Keratinocyte (primary cell): ENCODE measurements at regions not wholly inside any gene's neighbourhood (a gene's known extent, or its start where the extent isn't known, plus 50 kb on each side); places are given as distances from the start of the nearest gene placed in this dataset.

ENCODE experiments used
- DNase-seq: peaks from one replicate; pipeline ENCODE4 v3.0.0-alpha.2; 2011; ENCODE audit warnings: low read depth, missing footprints, low spot score
- FAIRE-seq: peaks from 2 replicates; lab custom pipeline; 2011; peaks lifted over from hg19 to GRCh38; lab: Jason Lieb, UNC
- H2AFZ ChIP-seq: 2 replicates; pipeline ENCODE4 v1.6.0; 2012; ENCODE audit warnings: low read length, control low read depth, inconsistent platforms; ENCODE audit not compliant: control insufficient read depth
- H3K27ac ChIP-seq: 2 replicates; pipeline ENCODE4 v1.5.1; 2011; ENCODE audit warnings: low read length; ENCODE audit not compliant: control insufficient read depth, insufficient read depth
- H3K27me3 ChIP-seq: 3 replicates; pipeline ENCODE4 v1.6.0; 2011; ENCODE audit warnings: low read length; ENCODE audit not compliant: control insufficient read depth, insufficient read depth; ENCODE audit errors: extremely low read depth
- H3K36me3 ChIP-seq, 2 experiments: 2 replicates in 1 of 2; 3 replicates in 1 of 2; pipeline ENCODE4 v1.5.1; 2011; ENCODE audit warnings: low read length in 2 of 2, mild to moderate bottlenecking in 1 of 2; ENCODE audit not compliant: control insufficient read depth in 2 of 2, insufficient read depth in 2 of 2; ENCODE audit errors: extremely low read depth in 1 of 2
- H3K4me1 ChIP-seq: 3 replicates; pipeline ENCODE4 v1.5.1; 2011; ENCODE audit warnings: low read length; ENCODE audit not compliant: control insufficient read depth, insufficient read depth; ENCODE audit errors: extremely low read depth
- H3K4me2 ChIP-seq: 3 replicates; pipeline ENCODE4 v1.6.0; 2011; ENCODE audit warnings: low read depth, low read length; ENCODE audit not compliant: control insufficient read depth, insufficient read depth; ENCODE audit errors: extremely low read depth
- H3K4me3 ChIP-seq, 3 experiments: fragments of 200-600 bp in 1 of 3; sonication (generic) in 1 of 3; 2 replicates in 2 of 3; 3 replicates in 1 of 3; pipeline ENCODE4 v1.5.1; 2011 to 2016; ENCODE audit warnings: low read length in 3 of 3, mild to moderate bottlenecking in 3 of 3, control low read depth in 2 of 3, inconsistent platforms in 1 of 3, low read depth in 1 of 3, mixed read lengths in 1 of 3, mixed run types in 1 of 3, moderate library complexity in 1 of 3; ENCODE audit not compliant: control insufficient read depth in 2 of 3, insufficient read depth in 2 of 3; ENCODE audit errors: extremely low read depth in 1 of 3
- H3K79me2 ChIP-seq: 2 replicates; pipeline ENCODE4 v1.6.0; 2012; ENCODE audit warnings: low read length; ENCODE audit not compliant: control insufficient read depth, insufficient read depth
- H3K9ac ChIP-seq: 3 replicates; pipeline ENCODE4 v1.6.0; 2011; ENCODE audit warnings: low read length; ENCODE audit not compliant: control insufficient read depth, insufficient read depth; ENCODE audit errors: extremely low read depth
- H3K9me1 ChIP-seq: 3 replicates; pipeline ENCODE4 v1.6.0; 2011; ENCODE audit warnings: low read length; ENCODE audit not compliant: control insufficient read depth, insufficient read depth; ENCODE audit errors: extremely low read depth
- H3K9me3 ChIP-seq: 2 replicates; pipeline ENCODE4 v1.5.1; 2012; ENCODE audit warnings: low read depth, low read length; ENCODE audit not compliant: control insufficient read depth
- H4K20me1 ChIP-seq: 3 replicates; pipeline ENCODE4 v1.6.0; 2011; ENCODE audit warnings: low read length; ENCODE audit not compliant: control insufficient read depth, insufficient read depth; ENCODE audit errors: extremely low read depth
- EZH2 ChIP-seq: IDR thresholded peaks from one replicate; pipeline ENCODE4 v1.6.1; 2012; ENCODE audit warnings: inconsistent platforms, mild to moderate bottlenecking, low read length, moderate library complexity
- dilution Hi-C: fragments of 300-500 bp; cut with MboI; formaldehyde crosslinking; loops from one replicate; pipeline ENCODE4 v1.7.0; 2020; ENCODE audit warnings: low sequenced_read_pairs; ENCODE audit not compliant: extremely low pct_ligation_motif_present
- TF ChIP-seq, protein P1 (sequence below), 3 experiments: IDR thresholded peaks in 1 of 3; conservative IDR thresholded peaks in 1 of 3; optimal IDR thresholded peaks in 1 of 3; 2 replicates in 2 of 3; 3 replicates in 1 of 3; pipeline versions ENCODE3 to v1.5.1; 2011; ENCODE audit warnings: low read length in 3 of 3, mild to moderate bottlenecking in 3 of 3, moderate library complexity in 2 of 3, control low read depth in 1 of 3, inconsistent platforms in 1 of 3; ENCODE audit not compliant: insufficient read depth in 2 of 3; ENCODE audit errors: extremely low read depth in 1 of 3

- no peak overlapping the region for H3K4me2 ChIP-seq
- H3K79me2 ChIP-seq: no peaks in the 10 kb centered on the region
- FAIRE-seq (no peak), DNase-seq (no peak)
- no peak overlapping the region for H3K9ac ChIP-seq
- TF ChIP-seq EZH2: no peak
- TF ChIP-seq, protein P1, sequence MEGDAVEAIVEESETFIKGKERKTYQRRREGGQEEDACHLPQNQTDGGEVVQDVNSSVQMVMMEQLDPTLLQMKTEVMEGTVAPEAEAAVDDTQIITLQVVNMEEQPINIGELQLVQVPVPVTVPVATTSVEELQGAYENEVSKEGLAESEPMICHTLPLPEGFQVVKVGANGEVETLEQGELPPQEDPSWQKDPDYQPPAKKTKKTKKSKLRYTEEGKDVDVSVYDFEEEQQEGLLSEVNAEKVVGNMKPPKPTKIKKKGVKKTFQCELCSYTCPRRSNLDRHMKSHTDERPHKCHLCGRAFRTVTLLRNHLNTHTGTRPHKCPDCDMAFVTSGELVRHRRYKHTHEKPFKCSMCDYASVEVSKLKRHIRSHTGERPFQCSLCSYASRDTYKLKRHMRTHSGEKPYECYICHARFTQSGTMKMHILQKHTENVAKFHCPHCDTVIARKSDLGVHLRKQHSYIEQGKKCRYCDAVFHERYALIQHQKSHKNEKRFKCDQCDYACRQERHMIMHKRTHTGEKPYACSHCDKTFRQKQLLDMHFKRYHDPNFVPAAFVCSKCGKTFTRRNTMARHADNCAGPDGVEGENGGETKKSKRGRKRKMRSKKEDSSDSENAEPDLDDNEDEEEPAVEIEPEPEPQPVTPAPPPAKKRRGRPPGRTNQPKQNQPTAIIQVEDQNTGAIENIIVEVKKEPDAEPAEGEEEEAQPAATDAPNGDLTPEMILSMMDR (optimal IDR thresholded peaks at IDR 0.05 in 1 of 3, IDR thresholded peaks at IDR 0.05 in 1 of 3, conservative IDR thresholded peaks at IDR 0.05 in 1 of 3; ENCODE audit: extremely low read depth in 1 of 3, insufficient read depth in 2 of 3, low read length in 3 of 3): no peak
- no peaks in the 10 kb centered on the region for H3K9me3 ChIP-seq
- H3K4me1 ChIP-seq: no peaks in the 10 kb centered on the region
- H3K9me1 ChIP-seq: no peaks in the 10 kb centered on the region
- H2AFZ ChIP-seq: no peak overlapping the region
- H3K36me3 ChIP-seq: no peaks in the 10 kb centered on the region
- dilution Hi-C loops: no loop called here
- no peaks in the 10 kb centered on the region for H3K27me3 ChIP-seq
- no peaks in the 10 kb centered on the region for H4K20me1 ChIP-seq
- no peak overlapping the region for H3K4me3 ChIP-seq
- no peak overlapping the region for H3K27ac ChIP-seq
Measured at GRCh38 chr17:13222975-13223374, 205.1 kb upstream of the ELAC2 start.

DNA sequence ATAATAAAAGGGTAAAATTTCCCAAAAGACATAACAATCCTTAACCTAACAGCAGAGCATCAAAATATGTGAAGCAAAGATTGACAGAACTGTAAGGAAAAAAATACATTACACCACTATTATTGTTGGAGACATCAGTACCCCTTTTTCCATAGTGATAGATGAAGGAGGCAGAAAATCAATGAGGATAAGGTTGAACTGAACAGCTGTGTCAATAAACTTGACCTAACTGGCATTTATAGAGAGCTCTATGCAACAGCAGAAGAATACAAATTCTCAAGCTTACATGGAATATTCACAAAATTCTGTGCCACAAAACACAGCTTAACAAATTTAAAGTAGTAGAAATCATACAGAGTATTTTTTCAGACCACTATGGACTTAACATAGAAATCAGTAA lies 195.0 kb upstream of the ELAC2 start:
- no peaks in the 10 kb centered on the region for H3K79me2 ChIP-seq
- H3K4me3 ChIP-seq: no peak overlapping the region
- TF ChIP-seq, protein P1 (optimal IDR thresholded peaks at IDR 0.05 in 1 of 3, IDR thresholded peaks at IDR 0.05 in 1 of 3, conservative IDR thresholded peaks at IDR 0.05 in 1 of 3; ENCODE audit: extremely low read depth in 1 of 3, insufficient read depth in 2 of 3, low read length in 3 of 3): no peak
- no peak for TF ChIP-seq EZH2
- FAIRE-seq: no peak
- no peaks in the 10 kb centered on the region for H3K36me3 ChIP-seq
- H3K27ac ChIP-seq: no peak overlapping the region
- no peak overlapping the region for H3K4me2 ChIP-seq
- H4K20me1 ChIP-seq: no peaks in the 10 kb centered on the region
- no peak for DNase-seq
- H3K27me3 ChIP-seq: no peaks in the 10 kb centered on the region
- dilution Hi-C loops: no loop called here
- H3K4me1 ChIP-seq: no peaks in the 10 kb centered on the region
- H2AFZ ChIP-seq: no peak overlapping the region
- no peaks in the 10 kb centered on the region for H3K9me1 ChIP-seq
- H3K9me3 ChIP-seq: no peaks in the 10 kb centered on the region
- no peak overlapping the region for H3K9ac ChIP-seq
